Ovary (tissue), 3 donors: ENCODE measurements at regions not wholly inside any gene's neighbourhood (a gene's known extent, or its start where the extent isn't known, plus 50 kb on each side); places are given as distances from the start of the nearest gene placed in this dataset.

Source experiments
- CTCF ChIP-seq, 3 donors: fragments of 450-650 bp in 2 of 3; fragments of 200-600 bp in 1 of 3; IDR thresholded peaks; one replicate each; pipeline versions ENCODE4 v1.5.1 to v1.8.0; 2016 to 2022; ENCODE audit warnings: antibody characterized with exemption in 3 of 3, mild to moderate bottlenecking in 1 of 3
- POLR2A ChIP-seq: fragments of 450-650 bp; IDR thresholded peaks from one replicate; pipeline ENCODE4 v1.6.1; 2017; ENCODE audit warnings: antibody characterized with exemption, mild to moderate bottlenecking, moderate library complexity
- donor health status: DM: no; HTN: no; CAD: no.

GRCh38 chr4:152079543-152080293 lies 318.9 kb upstream of the GATB start:
- TF ChIP-seq CTCF (IDR thresholded peaks at IDR 0.05) (no peak), POLR2A (no peak)
